Left hindlimb (tissue), 1 donor: ENCODE measurements at regions not wholly inside any gene's neighbourhood (a gene's known extent, or its start where the extent isn't known, plus 50 kb on each side); places are given as distances from the start of the nearest gene placed in this dataset.
A peak's percentile ranks its signal among the peaks of the same experiment; 100 is the strongest.
"Not testable (repeated sequence)": the region's sequence is repeated elsewhere in the genome, so short reads cannot be mapped to it uniquely, and the experiment has no call there.

Experiments
- DNase-seq: peaks from one replicate; pipeline ENCODE4 v3.0.0-alpha.2; 2018

DNA sequence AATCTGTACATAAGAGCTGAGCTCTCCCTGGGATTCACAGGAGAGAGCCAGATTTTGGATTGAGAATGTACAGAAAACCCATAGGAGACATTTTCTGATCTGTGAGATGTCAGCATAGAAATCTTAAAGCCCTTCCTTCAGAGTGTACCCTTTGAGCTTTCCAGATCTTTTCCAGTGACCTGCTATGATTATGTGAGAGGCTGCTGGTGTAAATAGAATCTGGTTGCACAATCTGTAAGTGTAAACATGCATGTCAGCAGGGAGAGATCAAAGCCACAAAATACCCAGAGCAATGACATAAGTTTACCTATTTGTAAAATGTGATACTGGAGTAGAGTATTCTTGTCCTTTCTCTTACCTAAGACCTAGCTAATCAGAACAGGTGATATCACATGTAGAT lies 471.9 kb downstream of the FOXD4L5 start:
- not testable (repeated sequence) for DNase-seq

DNA sequence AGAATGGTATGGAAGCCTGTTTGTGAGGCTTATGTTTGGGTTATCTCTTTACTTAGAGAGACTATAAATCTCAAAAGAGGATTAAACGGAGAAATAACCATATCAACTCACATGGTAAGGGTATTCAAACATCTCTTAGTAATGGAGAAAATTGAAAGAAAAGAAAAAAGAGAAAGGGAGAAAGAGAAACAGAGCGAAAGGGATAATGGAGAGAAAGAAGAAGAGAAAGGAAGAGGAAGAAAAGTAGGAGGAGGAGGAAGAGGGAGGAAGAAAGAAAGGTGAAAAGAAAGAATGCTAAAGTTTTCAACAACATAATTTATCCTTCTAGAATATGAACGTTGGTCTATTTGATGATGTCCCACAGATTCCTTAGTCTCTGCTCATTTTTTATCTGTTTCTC lies 506.3 kb downstream of the FOXD4L5 start:
- DNase-seq = not testable (repeated sequence)

DNA sequence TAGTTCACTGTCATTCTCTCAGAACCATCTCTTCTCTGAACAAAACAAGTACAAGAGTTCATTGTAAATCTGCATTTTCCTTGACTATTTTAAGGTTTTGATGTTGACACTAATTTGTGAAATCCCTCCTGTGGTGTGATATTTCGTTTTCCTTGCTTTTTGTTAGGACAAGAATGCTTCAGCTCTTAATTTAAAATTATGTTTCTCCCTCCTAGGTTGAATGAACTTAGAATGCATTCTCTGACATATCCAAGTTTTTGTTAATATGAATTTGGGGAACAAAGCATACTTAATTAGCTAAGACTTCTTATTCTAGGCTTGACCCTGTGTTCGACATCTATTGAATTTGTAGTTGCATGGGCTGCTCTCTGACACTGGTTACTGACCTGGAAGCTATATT lies 508.7 kb downstream of the FOXD4L5 start:
- DNase-seq = not testable (repeated sequence)

DNA sequence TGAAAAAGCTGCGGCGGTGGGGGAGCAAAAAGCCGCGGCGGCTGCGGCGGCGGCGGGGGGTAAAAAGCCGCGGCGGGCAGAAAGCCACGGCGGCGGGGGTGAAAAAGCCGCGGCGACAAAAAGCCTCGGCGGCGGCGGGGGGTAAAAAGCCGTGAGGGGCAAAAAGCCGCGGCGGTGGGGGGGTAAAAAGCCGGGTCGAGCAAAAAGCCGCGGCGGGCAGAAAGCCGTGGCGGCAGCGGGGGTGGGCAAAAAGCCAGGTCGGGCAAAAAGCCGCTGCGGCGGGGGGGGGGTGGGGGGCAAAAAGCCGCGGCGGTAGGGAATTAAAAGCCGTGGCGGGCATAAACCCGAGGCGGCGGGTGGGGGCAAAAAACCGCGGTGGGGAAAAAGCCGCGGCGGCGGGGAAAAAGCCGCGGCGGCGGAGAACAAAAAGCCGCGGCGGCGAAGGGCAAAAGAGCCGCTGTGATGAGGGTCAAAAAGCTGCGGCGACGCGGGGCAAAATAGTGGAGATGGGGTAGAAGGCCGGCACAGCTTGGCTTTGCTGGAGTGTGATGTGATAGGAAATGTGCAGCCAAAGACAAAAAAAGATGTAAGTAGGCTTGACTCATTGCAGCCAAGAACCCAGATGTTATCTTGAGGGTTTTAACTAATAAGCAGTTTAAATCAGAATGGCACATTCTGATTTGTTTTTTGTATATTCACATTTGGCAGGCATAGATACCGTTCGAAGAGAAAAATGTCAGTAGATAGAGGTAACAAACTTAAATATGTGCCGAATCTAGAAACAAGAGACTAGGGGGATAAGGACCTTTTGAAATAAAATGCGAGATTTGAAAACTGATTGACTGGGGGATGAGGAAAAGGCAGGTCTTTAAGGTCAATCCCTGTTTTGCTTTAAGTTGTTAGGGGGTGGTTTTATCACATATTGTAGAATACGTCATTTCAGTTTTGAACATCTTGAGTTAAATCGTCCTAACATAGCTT lies 509.9 kb downstream of the FOXD4L5 start:
- DNase-seq = peak; percentile 17

DNA sequence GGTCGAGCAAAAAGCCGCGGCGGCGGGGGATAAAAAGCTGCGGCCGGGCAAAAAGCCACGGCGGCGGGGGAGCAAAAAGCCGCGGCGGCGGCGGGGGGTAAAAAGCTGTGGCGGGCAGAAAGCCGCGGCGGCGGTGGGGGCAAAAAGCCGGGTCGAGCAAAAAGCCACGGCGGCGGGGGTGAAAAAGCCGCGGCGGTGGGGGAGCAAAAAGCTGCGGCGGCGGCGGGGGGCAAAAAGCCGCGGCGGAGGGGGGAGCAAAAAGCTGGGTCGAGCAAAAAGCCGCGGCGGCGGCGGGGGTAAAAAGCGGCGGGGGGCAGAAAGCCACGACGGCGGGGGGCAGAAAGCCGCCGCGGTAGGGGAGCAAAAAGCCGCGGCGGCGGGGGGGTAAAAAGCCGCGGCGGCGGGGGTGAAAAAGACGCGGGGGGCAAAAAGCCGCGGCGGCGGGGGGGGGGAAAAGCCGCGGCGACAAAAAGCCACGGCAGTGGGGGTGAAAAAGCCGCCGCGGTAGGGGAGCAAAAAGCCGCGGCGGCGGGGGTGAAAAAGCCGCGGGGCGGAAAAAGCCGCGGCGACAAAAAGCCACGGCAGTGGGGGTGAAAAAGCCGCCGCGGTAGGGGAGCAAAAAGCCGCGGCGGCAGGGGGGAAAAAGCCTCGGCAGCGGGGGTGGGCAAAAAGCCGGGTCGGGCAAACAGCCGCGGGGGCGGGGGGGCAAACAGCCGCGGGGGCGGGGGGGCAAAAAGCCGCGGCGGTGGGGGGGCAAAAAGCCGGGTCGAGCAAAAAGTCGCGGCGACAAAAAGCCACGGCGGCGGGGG lies 510.8 kb downstream of the FOXD4L5 start:
- not testable (repeated sequence) for DNase-seq

DNA sequence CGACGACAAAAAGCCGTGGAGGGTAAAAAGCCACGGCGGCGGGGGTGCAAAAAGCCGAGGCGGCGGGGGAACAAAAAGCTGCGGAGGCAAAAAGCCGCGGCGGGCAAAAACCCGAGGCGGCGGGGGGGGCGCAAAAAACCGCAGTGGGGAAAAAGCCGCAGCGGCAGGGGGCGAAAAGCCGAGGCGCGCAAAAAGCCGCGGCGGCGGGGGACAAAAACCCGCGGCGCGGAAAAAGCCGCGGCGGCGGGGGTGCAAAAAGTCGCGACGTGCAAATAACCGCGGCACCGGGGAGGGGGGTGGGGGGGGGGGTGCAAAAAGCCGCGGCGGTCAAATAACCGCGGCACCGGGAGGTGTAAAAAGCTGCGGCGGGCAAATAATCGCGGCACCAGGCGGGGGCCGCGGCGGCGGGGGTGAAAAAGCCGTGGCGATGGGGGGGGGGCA lies 511.5 kb downstream of the FOXD4L5 start:
- DNase-seq = peak; percentile 6

DNA sequence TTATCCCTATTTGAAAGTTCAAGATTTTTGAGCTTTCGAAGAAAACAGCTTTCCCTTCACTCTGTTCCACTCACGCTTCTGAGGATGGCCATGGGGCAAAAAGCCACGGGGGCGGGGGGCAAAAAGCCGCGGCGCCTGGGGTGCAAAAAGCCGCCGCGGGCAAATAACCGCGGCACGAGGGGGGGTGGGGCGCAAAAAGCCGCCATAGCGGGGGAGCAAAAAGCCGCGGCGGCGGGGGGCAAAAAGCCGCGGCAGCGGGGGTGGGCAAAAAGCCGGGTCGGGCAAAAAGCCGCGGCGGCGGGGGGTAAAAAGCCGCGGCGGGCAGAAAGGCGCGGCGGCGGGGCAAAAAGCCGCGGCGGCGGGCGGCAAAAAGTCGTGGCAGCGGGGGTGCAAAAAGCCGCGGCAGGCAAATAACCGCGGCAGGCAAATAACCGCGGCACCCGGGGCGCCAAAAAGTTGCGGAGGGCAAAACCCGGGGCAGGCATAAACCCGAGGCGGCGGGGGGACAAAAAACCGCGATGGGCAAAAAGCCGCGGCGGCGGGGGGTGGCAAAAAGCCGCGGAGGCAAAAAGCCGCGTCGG lies 512.2 kb downstream of the FOXD4L5 start:
- not testable (repeated sequence) for DNase-seq

DNA sequence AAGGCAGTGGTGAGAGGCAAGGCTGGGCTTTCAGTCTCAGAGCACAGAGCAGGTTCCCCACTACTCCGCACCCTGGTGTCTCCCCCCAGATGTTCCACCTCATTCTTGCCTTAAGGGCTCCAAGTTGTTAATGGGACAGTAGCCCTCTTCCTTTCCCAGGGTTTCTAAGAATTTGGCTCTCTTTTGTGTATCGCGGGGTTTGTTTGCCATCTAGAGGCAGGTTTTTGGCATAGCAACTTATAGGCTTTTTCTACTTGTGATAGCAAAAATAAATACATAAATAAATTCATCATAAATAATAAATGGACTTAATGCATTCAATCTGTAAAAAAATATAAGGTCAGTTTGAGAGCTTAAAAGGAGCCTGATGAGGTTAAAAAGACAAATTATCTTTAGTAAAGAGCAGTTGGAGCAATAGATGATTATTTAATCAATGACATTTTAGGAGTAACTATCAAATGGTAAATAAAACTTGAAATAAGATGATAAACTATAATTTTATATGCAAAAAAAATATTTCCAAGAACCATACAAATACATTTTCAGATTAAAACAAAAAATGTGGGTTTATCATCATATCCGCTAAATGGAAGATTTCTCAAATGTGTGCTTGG lies 512.8 kb downstream of the FOXD4L5 start:
- DNase-seq = not testable (repeated sequence)
